IMR-90 (cell line): ENCODE measurements at regions not wholly inside any gene's neighbourhood (a gene's known extent, or its start where the extent isn't known, plus 50 kb on each side); places are given as distances from the start of the nearest gene placed in this dataset.

ENCODE experiments used
- ATAC-seq: fragments of 200-7000 bp; cut with Tn5 transposase; 2 replicates; pipeline ENCODE4 v1.9.1; 2020; ENCODE audit warnings: low read depth, mild to moderate bottlenecking, moderate library complexity
- BruUV-seq: library from RNA; stranded (reverse); fragments of 400-500 nt; replicated peaks from 2 replicates; lab custom pipeline; 2021; lab: Mats Ljungman, UMichigan
- CTCF ChIA-PET: fragments of 300-600 bp; formaldehyde crosslinking; extraction: SDS; loops from one replicate; lab custom pipeline; 2021; ENCODE audit warnings: antibody characterized with exemption; lab: Yijun Ruan, JAX
- POLR2A ChIA-PET: fragments of 300-600 bp; sonication (Branson Sonifier 250); formaldehyde crosslinking; loops from one replicate; lab custom pipeline; 2022; ENCODE audit warnings: antibody characterized with exemption; ENCODE audit not compliant: unreplicated experiment; lab: Charles Lee
- DNase-seq: peaks from one replicate; pipeline ENCODE4 v3.0.0; 2013
- H2AFZ ChIP-seq: replicated peaks from 2 replicates; pipeline ENCODE3; 2013; ENCODE audit warnings: low read length, mild to moderate bottlenecking; ENCODE audit not compliant: poor library complexity
- H2AK5ac ChIP-seq: 2 replicates; pipeline ENCODE4 v1.6.1; 2013; ENCODE audit warnings: low read depth, low read length, inconsistent platforms
- H2AK9ac ChIP-seq: replicated peaks from 2 replicates; pipeline ENCODE3; 2013; ENCODE audit warnings: mild to moderate bottlenecking, low read depth, low read length, moderate library complexity; ENCODE audit not compliant: poor library complexity
- H2BK120ac ChIP-seq: 2 replicates; pipeline ENCODE4 v1.6.1; 2013; ENCODE audit warnings: low read depth, low read length, inconsistent platforms
- H2BK15ac ChIP-seq: 3 replicates; pipeline ENCODE4 v1.6.1; 2013; ENCODE audit warnings: low read depth, low read length, inconsistent platforms
- H2BK20ac ChIP-seq: 2 replicates; pipeline ENCODE4 v1.6.1; 2013; ENCODE audit warnings: low read depth, mild to moderate bottlenecking, inconsistent platforms, low read length, moderate library complexity
- H2BK5ac ChIP-seq: 2 replicates; pipeline ENCODE4 v1.6.1; 2013; ENCODE audit warnings: mild to moderate bottlenecking, low read depth, low read length, inconsistent platforms; ENCODE audit not compliant: poor library complexity, severe bottlenecking
- H3K14ac ChIP-seq: replicated peaks from 2 replicates; pipeline ENCODE4 v1.6.1; 2013; ENCODE audit warnings: low read depth, low read length, inconsistent platforms
- H3K18ac ChIP-seq: 2 replicates; pipeline ENCODE4 v1.6.1; 2013; ENCODE audit warnings: low read depth, low read length, control low read depth
- H3K23ac ChIP-seq: 2 replicates; pipeline ENCODE4 v1.6.1; 2013; ENCODE audit warnings: low read depth, low read length, inconsistent platforms
- H3K27ac ChIP-seq: 2 replicates; pipeline ENCODE4 v1.5.1; 2013; ENCODE audit warnings: mild to moderate bottlenecking, control low read depth, low read length; ENCODE audit not compliant: insufficient read depth
- H3K27me3 ChIP-seq: 2 replicates; pipeline ENCODE4 v1.6.1; 2013; ENCODE audit warnings: low read length; ENCODE audit not compliant: control insufficient read depth, insufficient read depth
- H3K36me3 ChIP-seq: 2 replicates; pipeline ENCODE4 v1.6.1; 2013; ENCODE audit warnings: low read length, mixed read lengths; ENCODE audit not compliant: control insufficient read depth, insufficient read depth
- H3K4ac ChIP-seq: 2 replicates; pipeline ENCODE4 v1.6.1; 2013; ENCODE audit warnings: low read depth, low read length, inconsistent platforms
- H3K4me1 ChIP-seq: 2 replicates; pipeline ENCODE4 v1.6.1; 2013; ENCODE audit warnings: low read length, mixed read lengths; ENCODE audit not compliant: control insufficient read depth, insufficient read depth
- H3K4me2 ChIP-seq: 2 replicates; pipeline ENCODE4 v1.6.1; 2013; ENCODE audit warnings: low read depth, mild to moderate bottlenecking, control low read depth, low read length, moderate library complexity
- H3K4me3 ChIP-seq: 2 replicates; pipeline ENCODE4 v1.5.1; 2013; ENCODE audit warnings: low read depth, mild to moderate bottlenecking, control low read depth, low read length, moderate library complexity; ENCODE audit not compliant: insufficient read depth
- H3K56ac ChIP-seq: 2 replicates; pipeline ENCODE4 v1.6.1; 2013; ENCODE audit warnings: low read length, inconsistent platforms; ENCODE audit not compliant: insufficient read depth; ENCODE audit errors: extremely low read depth
- H3K79me1 ChIP-seq, 2 experiments: 2 replicates each; pipeline ENCODE4 v1.6.1; 2013; ENCODE audit warnings: low read length in 2 of 2, inconsistent platforms in 1 of 2, low read depth in 1 of 2
- H3K9ac ChIP-seq: 2 replicates; pipeline ENCODE4 v1.6.1; 2013; ENCODE audit warnings: low read depth, low read length, control low read depth
- H3K9me1 ChIP-seq: 2 replicates; pipeline ENCODE4 v1.6.1; 2013; ENCODE audit warnings: low read length, inconsistent platforms; ENCODE audit not compliant: insufficient read depth
- H3K9me3 ChIP-seq: 2 replicates; pipeline ENCODE4 v1.6.1; 2013; ENCODE audit warnings: low read length; ENCODE audit not compliant: control insufficient read depth, insufficient read depth
- H4K20me1 ChIP-seq: 2 replicates; pipeline ENCODE4 v1.6.1; 2013; ENCODE audit warnings: low read length, inconsistent platforms; ENCODE audit not compliant: insufficient read depth
- H4K5ac ChIP-seq: 2 replicates; pipeline ENCODE4 v1.6.1; 2013; ENCODE audit warnings: mild to moderate bottlenecking, low read depth, low read length, control low read depth
- H4K8ac ChIP-seq, 2 experiments: 2 replicates each; pipeline ENCODE4 v1.6.1; 2013; ENCODE audit warnings: low read depth in 2 of 2, low read length in 2 of 2, control low read depth in 1 of 2, inconsistent platforms in 1 of 2
- H4K91ac ChIP-seq: 2 replicates; pipeline ENCODE4 v1.6.1; 2013; ENCODE audit warnings: low read depth, low read length, inconsistent platforms; ENCODE audit not compliant: insufficient read depth
- RFX5 ChIP-seq: IDR thresholded peaks from 2 replicates; pipeline ENCODE4 v1.8.0; 2012; ENCODE audit warnings: low read depth, mild to moderate bottlenecking, low read length, moderate library complexity
- WGBS, 2 experiments: methylation state at CpG; one replicate each; pipeline versions ENCODE4 v1.1.5 to v1.1.7; 2013; ENCODE audit warnings: missing lambda C conversion rate in 2 of 2; ENCODE audit not compliant: insufficient read length in 1 of 2; ENCODE audit errors: extremely low coverage in 2 of 2; 5-methylcytosine and 5-hydroxymethylcytosine counted together
- dilution Hi-C: fragments of 300-500 bp; cut with HindIII; formaldehyde crosslinking; loops from one replicate; pipeline ENCODE4 v1.14.3; 2018; ENCODE audit warnings: low sequenced_read_pairs; ENCODE audit not compliant: unreplicated experiment
- in situ Hi-C: fragments of 300-500 bp; cut with MboI; formaldehyde crosslinking; loops from 3 replicates; pipeline ENCODE4 v1.14.3; 2019; ENCODE audit warnings: low sequenced_read_pairs, inconsistent platforms, mixed read lengths
- intact Hi-C: fragments of 100-400 bp; cut with micrococcal nuclease; formaldehyde crosslinking; loops from 2 replicates; pipeline ENCODE4 v1.10.0; 2022

DNA sequence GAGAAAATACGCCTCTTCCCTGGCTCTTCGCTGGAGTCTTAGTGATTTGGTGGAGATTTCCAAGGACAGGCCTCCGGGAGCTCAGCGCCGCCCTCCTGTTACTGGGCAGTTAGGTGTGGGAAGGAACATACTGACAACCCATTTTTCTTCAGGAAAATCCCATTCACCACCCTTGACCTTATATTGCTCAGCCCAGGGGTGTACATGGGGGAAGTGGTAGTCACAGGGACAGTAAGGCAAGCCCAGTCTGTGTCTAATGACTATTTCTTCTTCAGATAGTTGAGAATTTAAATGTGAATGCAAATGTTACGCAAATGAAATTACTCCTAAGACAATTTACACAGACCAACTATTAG, 119.4 kb downstream of the UQCRFS1 start:
- Histone ChIP-seq H4K8ac (no peak overlapping the region), H3K4ac (no peak overlapping the region), H4K20me1 (no peaks in the 10 kb centered on the region), H3K27ac (no peak overlapping the region), H2AFZ (no peak overlapping the region), H2BK20ac (no peak overlapping the region), H3K9me1 (no peaks in the 10 kb centered on the region), H3K27me3 (no peaks in the 10 kb centered on the region), H3K9ac (no peak overlapping the region), H2AK5ac (no peak overlapping the region), H3K56ac (no peak overlapping the region), H3K4me2 (no peak overlapping the region), H3K36me3 (no peaks in the 10 kb centered on the region), H2BK120ac (no peak overlapping the region), H2BK15ac (no peak overlapping the region), H3K18ac (no peak overlapping the region), H2AK9ac (no peak overlapping the region), H3K4me1 (no peaks in the 10 kb centered on the region), H3K79me1 (no peaks in the 10 kb centered on the region), H4K91ac (no peak overlapping the region), H3K14ac (no peak overlapping the region), H2BK5ac (no peak overlapping the region), H4K5ac (no peak overlapping the region), H3K4me3 (no peak overlapping the region), H3K23ac (no peak overlapping the region), H3K9me3 (no peaks in the 10 kb centered on the region; the same call in 1 of the 2 replicates)
- BruUV-seq: no TSS peak
- no peak for DNase-seq
- CTCF ChIA-PET: no interaction called here
- in situ Hi-C loops: no loop called here
- no peak for ATAC-seq
- TF ChIP-seq RFX5: no peak
- intact Hi-C loops: no loop called here
- no CpG with 5 or more reads among the region's 6 CpGs for WGBS, 2 experiments
- POLR2A ChIA-PET: no interaction called here
- dilution Hi-C loops: no loop called here
